ENCODE measurements at regions not wholly inside any gene's neighbourhood (a gene's known extent, or its start where the extent isn't known, plus 50 kb on each side); places are given as distances from the start of the nearest gene placed in this dataset.
"Not testable (repeated sequence)": the region's sequence is repeated elsewhere in the genome, so short reads cannot be mapped to it uniquely, and the experiment has no call there.

- no peak for DNase-seq (ENCODE audit: low spot score)
Observed at GRCh38 chr20:52049001-52049731, 142.4 kb downstream of the ZFP64 start.

- DNase-seq (ENCODE audit: low spot score), result no peak
Observed at GRCh38 chr20:52047811-52048764, 143.5 kb downstream of the ZFP64 start.

- no peak for DNase-seq (ENCODE audit: low spot score)
Observed at GRCh38 chr20:52041966-52042365, 149.6 kb downstream of the ZFP64 start.

GRCh38 chr20:52039790-52040189, 151.8 kb downstream of the ZFP64 start:
- no peak for DNase-seq (ENCODE audit: low spot score)

GRCh38 chr20:52038632-52039031, 152.9 kb downstream of the ZFP64 start:
- DNase-seq (ENCODE audit: low spot score), result not testable (repeated sequence)

- DNase-seq (ENCODE audit: low spot score), result no peak
Observed at GRCh38 chr20:52037370-52037769, 154.2 kb downstream of the ZFP64 start.

- no peak for DNase-seq (ENCODE audit: low spot score)
Observed at GRCh38 chr20:52035977-52036376, 155.6 kb downstream of the ZFP64 start.

GRCh38 chr20:52035498-52035897, 156.1 kb downstream of the ZFP64 start:
- DNase-seq (ENCODE audit: low spot score), result no peak

- DNase-seq (ENCODE audit: low spot score), result no peak
Observed at GRCh38 chr20:52034581-52034980, 157.0 kb downstream of the ZFP64 start.

GRCh38 chr20:52033313-52033712, 158.3 kb downstream of the ZFP64 start:
- DNase-seq (ENCODE audit: low spot score), result no peak

- not testable (repeated sequence) for DNase-seq (ENCODE audit: low spot score)
Observed at GRCh38 chr20:52032304-52032683, 159.3 kb downstream of the ZFP64 start.

- no peak for DNase-seq (ENCODE audit: low spot score)
Observed at GRCh38 chr20:52031563-52032303, 159.8 kb downstream of the ZFP64 start.

GRCh38 chr20:52031206-52031562, 160.4 kb downstream of the ZFP64 start:
- no peak for DNase-seq (ENCODE audit: low spot score)

GRCh38 chr20:52029129-52029528, 162.4 kb downstream of the ZFP64 start:
- DNase-seq (ENCODE audit: low spot score), result not testable (repeated sequence)

- DNase-seq (ENCODE audit: low spot score), result no peak
Observed at GRCh38 chr20:52025938-52026337, 165.6 kb downstream of the ZFP64 start.

GRCh38 chr20:52019313-52019712, 172.3 kb downstream of the ZFP64 start:
- no peak for DNase-seq (ENCODE audit: low spot score)

- DNase-seq (ENCODE audit: low spot score), result no peak
Observed at GRCh38 chr20:52017669-52018317, 173.8 kb downstream of the ZFP64 start.

- DNase-seq (ENCODE audit: low spot score), result no peak
Observed at GRCh38 chr20:52016022-52016421, 175.6 kb downstream of the ZFP64 start.

GRCh38 chr20:52015155-52015554, 176.4 kb downstream of the ZFP64 start:
- DNase-seq (ENCODE audit: low spot score), result no peak

- no peak for DNase-seq (ENCODE audit: low spot score)
Observed at GRCh38 chr20:52012079-52012478, 179.5 kb downstream of the ZFP64 start.

- DNase-seq (ENCODE audit: low spot score), result no peak
Observed at GRCh38 chr20:52011093-52011492, 180.5 kb downstream of the ZFP64 start.

- no peak for DNase-seq (ENCODE audit: low spot score)
Observed at GRCh38 chr20:52010541-52010940, 181.0 kb downstream of the ZFP64 start.

Measured in D341Med (cell line).